ENCODE measurements at regions not wholly inside any gene's neighbourhood (a gene's known extent, or its start where the extent isn't known, plus 50 kb on each side); places are given as distances from the start of the nearest gene placed in this dataset.

- DNase-seq: no peak
Measured at GRCh38 chr21:22584308-22584707, 1586.1 kb downstream of the NCAM2 start.

GRCh38 chr21:22585558-22585957 lies 1587.3 kb downstream of the NCAM2 start:
- DNase-seq: no peak

- DNase-seq: no peak
Measured at GRCh38 chr21:22597660-22598255, 1599.5 kb downstream of the NCAM2 start.

- DNase-seq: no peak
Measured at GRCh38 chr21:22609802-22610201, 1611.6 kb downstream of the NCAM2 start.

- no peak for DNase-seq
Measured at GRCh38 chr21:22627911-22628310, 1629.7 kb downstream of the NCAM2 start.

GRCh38 chr21:22630953-22631465 lies 1632.8 kb downstream of the NCAM2 start:
- DNase-seq: no peak

GRCh38 chr21:22632176-22632575 lies 1634.0 kb downstream of the NCAM2 start:
- DNase-seq: no peak

GRCh38 chr21:22649246-22649645 lies 1651.0 kb downstream of the NCAM2 start:
- no peak for DNase-seq

- no peak for DNase-seq
Measured at GRCh38 chr21:22650226-22650625, 1652.0 kb downstream of the NCAM2 start.

GRCh38 chr21:22657781-22658180 lies 1659.6 kb downstream of the NCAM2 start:
- no peak for DNase-seq

GRCh38 chr21:22670148-22670547 lies 1671.9 kb downstream of the NCAM2 start:
- no peak for DNase-seq

GRCh38 chr21:22679207-22679606 lies 1681.0 kb downstream of the NCAM2 start:
- no peak for DNase-seq

- DNase-seq: no peak
Measured at GRCh38 chr21:22691658-22692057, 1693.4 kb downstream of the NCAM2 start.

- DNase-seq: no peak
Measured at GRCh38 chr21:22703521-22703920, 1705.3 kb downstream of the NCAM2 start.

GRCh38 chr21:22710721-22711120 lies 1712.5 kb downstream of the NCAM2 start:
- no peak for DNase-seq

GRCh38 chr21:22711636-22712035 lies 1713.4 kb downstream of the NCAM2 start:
- DNase-seq: no peak

GRCh38 chr21:22725436-22725835 lies 1727.2 kb downstream of the NCAM2 start:
- no peak for DNase-seq

GRCh38 chr21:22728091-22728490 lies 1729.9 kb downstream of the NCAM2 start:
- DNase-seq: no peak

GRCh38 chr21:22743085-22743484 lies 1744.9 kb downstream of the NCAM2 start:
- no peak for DNase-seq

GRCh38 chr21:22754746-22755145 lies 1756.5 kb downstream of the NCAM2 start:
- DNase-seq: no peak

GRCh38 chr21:22758478-22758877 lies 1760.3 kb downstream of the NCAM2 start:
- no peak for DNase-seq

- DNase-seq: no peak
Measured at GRCh38 chr21:22762463-22762862, 1764.3 kb downstream of the NCAM2 start.

GRCh38 chr21:22763442-22763841 lies 1765.2 kb downstream of the NCAM2 start:
- DNase-seq: no peak

- no peak for DNase-seq
Measured at GRCh38 chr21:22764222-22764621, 1766.0 kb downstream of the NCAM2 start.

- DNase-seq: no peak
Measured at GRCh38 chr21:22791376-22791775, 1793.2 kb downstream of the NCAM2 start.

Measured in C1 segment of cervical spinal cord (tissue), 14 donors.